HS-5 (cell line): ENCODE measurements at regions not wholly inside any gene's neighbourhood (a gene's known extent, or its start where the extent isn't known, plus 50 kb on each side); places are given as distances from the start of the nearest gene placed in this dataset.
"Not testable (repeated sequence)": the region's sequence is repeated elsewhere in the genome, so short reads cannot be mapped to it uniquely, and the experiment has no call there.

Source experiments
- DNase-seq: peaks from one replicate; pipeline ENCODE4 v3.0.0-alpha.2; 2012; ENCODE audit warnings: low read depth

- DNase-seq: no peak
These were observed 66.4 kb upstream of the SESTD1 start for GRCh38 chr2:179331061-179331460.

- DNase-seq: no peak
These were observed 57.7 kb upstream of the SESTD1 start for GRCh38 chr2:179322289-179322688.

- DNase-seq: not testable (repeated sequence)
These were observed 56.4 kb upstream of the SESTD1 start for GRCh38 chr2:179321034-179321433.

DNA sequence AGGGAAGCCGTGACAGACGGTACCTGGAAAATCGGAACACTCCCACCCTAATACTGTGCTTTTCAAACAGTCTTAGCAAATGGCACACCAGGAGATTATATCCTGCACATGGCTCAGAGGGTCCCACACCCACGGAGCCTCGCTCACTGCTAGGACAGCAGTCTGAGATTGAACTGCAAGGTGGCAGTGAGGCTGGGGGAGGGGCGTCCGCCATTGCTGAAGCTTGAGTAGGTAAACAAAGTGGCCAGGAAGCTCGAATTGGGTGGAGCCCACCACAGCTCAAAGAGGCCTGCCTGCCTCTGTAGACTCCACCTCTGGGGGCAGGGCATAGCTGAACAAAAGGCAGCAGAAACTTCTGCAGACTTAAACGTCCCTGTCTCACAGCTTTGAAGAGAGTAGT, 50.1 kb upstream of the SESTD1 start:
- not testable (repeated sequence) for DNase-seq
